Uterus (tissue), 2 donors: ENCODE measurements at regions not wholly inside any gene's neighbourhood (a gene's known extent, or its start where the extent isn't known, plus 50 kb on each side); places are given as distances from the start of the nearest gene placed in this dataset.

ENCODE experiments used
- CTCF ChIP-seq, 4 experiments: fragments of 200-600 bp in 2 of 4; fragments of 450-650 bp in 2 of 4; sonication (generic) in 2 of 4; IDR thresholded peaks; one replicate each; pipeline ENCODE4 v1.5.1; 2016 to 2019; ENCODE audit warnings: antibody characterized with exemption in 4 of 4, mild to moderate bottlenecking in 2 of 4, moderate library complexity in 1 of 4
- POLR2A ChIP-seq, 2 donors: fragments of 450-650 bp; IDR thresholded peaks; one replicate each; pipeline ENCODE4 v1.6.1; 2016; ENCODE audit warnings: antibody characterized with exemption in 2 of 2, mild to moderate bottlenecking in 1 of 2, moderate library complexity in 1 of 2

GRCh38 chr16:86968866-86969265 lies 348.3 kb downstream of the C16orf95 start:
- TF ChIP-seq POLR2A (IDR thresholded peaks at IDR 0.05): no peak
- no peak for TF ChIP-seq CTCF (IDR thresholded peaks at IDR 0.05)
